ENCODE measurements at regions not wholly inside any gene's neighbourhood (a gene's known extent, or its start where the extent isn't known, plus 50 kb on each side); places are given as distances from the start of the nearest gene placed in this dataset.

GRCh38 chr12:46610754-46611153 is 215.0 kb downstream of the SLC38A4 start:
- Histone ChIP-seq H3K4me3 (ENCODE audit: severe bottlenecking) (no peak overlapping the region), H3K36me3 (ENCODE audit: low read depth) (no peaks in the 10 kb centered on the region), H3K27ac (ENCODE audit: poor library complexity, severe bottlenecking) (no peak overlapping the region), H3K4me1 (ENCODE audit: insufficient read depth, poor library complexity, severe bottlenecking) (peaks cover 3% of the 10 kb centered on the region), H3K27me3 (ENCODE audit: insufficient read depth, poor library complexity, severe bottlenecking) (no peaks in the 10 kb centered on the region), H3K9me3 (ENCODE audit: severe bottlenecking) (no peaks in the 10 kb centered on the region)
- TF ChIP-seq CTCF (IDR thresholded peaks at IDR 0.05; ENCODE audit: poor library complexity, severe bottlenecking) = no peak
- DNase-seq (ENCODE audit: low spot score) (no peak), ATAC-seq (ENCODE audit: low read depth) (no peak)

- no peak for ATAC-seq (ENCODE audit: low read depth)
- H3K4me1 ChIP-seq (ENCODE audit: insufficient read depth, poor library complexity, severe bottlenecking) = peaks cover 3% of the 10 kb centered on the region
Observed at GRCh38 chr12:46609674-46610073, 216.1 kb downstream of the SLC38A4 start.

GRCh38 chr12:46609273-46609623 is 216.5 kb downstream of the SLC38A4 start:
- no peak for TF ChIP-seq CTCF (IDR thresholded peaks at IDR 0.05; ENCODE audit: poor library complexity, severe bottlenecking)
- Histone ChIP-seq H3K36me3 (ENCODE audit: low read depth) (no peaks in the 10 kb centered on the region), H3K9me3 (ENCODE audit: severe bottlenecking) (no peaks in the 10 kb centered on the region), H3K4me1 (ENCODE audit: insufficient read depth, poor library complexity, severe bottlenecking) (peaks cover 3% of the 10 kb centered on the region), H3K27me3 (ENCODE audit: insufficient read depth, poor library complexity, severe bottlenecking) (no peaks in the 10 kb centered on the region), H3K27ac (ENCODE audit: poor library complexity, severe bottlenecking) (no peak overlapping the region), H3K4me3 (ENCODE audit: severe bottlenecking) (no peak overlapping the region)
- DNase-seq (ENCODE audit: low spot score) = no peak
- no peak for ATAC-seq (ENCODE audit: low read depth)

More at GRCh38 chr12:46609674-46610073, 216.1 kb downstream of the SLC38A4 start:
- no peaks in the 10 kb centered on the region for H3K9me3 ChIP-seq (ENCODE audit: severe bottlenecking)
- H3K4me3 ChIP-seq (ENCODE audit: severe bottlenecking) = no peak overlapping the region
- DNase-seq (ENCODE audit: low spot score) = no peak
- TF ChIP-seq CTCF (IDR thresholded peaks at IDR 0.05; ENCODE audit: poor library complexity, severe bottlenecking) = no peak
- no peak overlapping the region for H3K27ac ChIP-seq (ENCODE audit: poor library complexity, severe bottlenecking)
- H3K36me3 ChIP-seq (ENCODE audit: low read depth) = no peaks in the 10 kb centered on the region
- no peaks in the 10 kb centered on the region for H3K27me3 ChIP-seq (ENCODE audit: insufficient read depth, poor library complexity, severe bottlenecking)

- Histone ChIP-seq H3K4me1 (ENCODE audit: insufficient read depth, poor library complexity, severe bottlenecking) (peaks cover 3% of the 10 kb centered on the region), H3K4me3 (ENCODE audit: severe bottlenecking) (no peak overlapping the region), H3K36me3 (ENCODE audit: low read depth) (no peaks in the 10 kb centered on the region), H3K27ac (ENCODE audit: poor library complexity, severe bottlenecking) (no peak overlapping the region), H3K27me3 (ENCODE audit: insufficient read depth, poor library complexity, severe bottlenecking) (no peaks in the 10 kb centered on the region), H3K9me3 (ENCODE audit: severe bottlenecking) (no peaks in the 10 kb centered on the region)
- ATAC-seq (ENCODE audit: low read depth) (no peak), DNase-seq (ENCODE audit: low spot score) (no peak)
- no peak for TF ChIP-seq CTCF (IDR thresholded peaks at IDR 0.05; ENCODE audit: poor library complexity, severe bottlenecking)
Observed at GRCh38 chr12:46608431-46609272, 217.1 kb downstream of the SLC38A4 start.

- Histone ChIP-seq H3K27ac (ENCODE audit: poor library complexity, severe bottlenecking) (no peak overlapping the region), H3K4me1 (ENCODE audit: insufficient read depth, poor library complexity, severe bottlenecking) (peaks cover 3% of the 10 kb centered on the region), H3K9me3 (ENCODE audit: severe bottlenecking) (no peaks in the 10 kb centered on the region), H3K27me3 (ENCODE audit: insufficient read depth, poor library complexity, severe bottlenecking) (no peaks in the 10 kb centered on the region), H3K36me3 (ENCODE audit: low read depth) (no peaks in the 10 kb centered on the region), H3K4me3 (ENCODE audit: severe bottlenecking) (no peak overlapping the region)
- TF ChIP-seq CTCF (IDR thresholded peaks at IDR 0.05; ENCODE audit: poor library complexity, severe bottlenecking) = no peak
- ATAC-seq (ENCODE audit: low read depth) (no peak), DNase-seq (ENCODE audit: low spot score) (no peak)
Observed at GRCh38 chr12:46604684-46605083, 221.1 kb downstream of the SLC38A4 start.

Measured in RWPE2 (cell line).